Thymus (tissue), 11 donors: ENCODE measurements at regions not wholly inside any gene's neighbourhood (a gene's known extent, or its start where the extent isn't known, plus 50 kb on each side); places are given as distances from the start of the nearest gene placed in this dataset.

Experiments used
- DNase-seq, 9 donors: peaks; one replicate each; pipeline ENCODE4 v3.0.0-alpha.2; 2013; ENCODE audit warnings: low spot score in 9 of 9, low read depth in 6 of 9, missing footprints in 1 of 9
- H3K27ac ChIP-seq, 2 donors: one replicate each; pipeline ENCODE4 v1.5.1; 2013; ENCODE audit warnings: control low read depth in 1 of 2, low read depth in 1 of 2, low read length in 1 of 2, mild to moderate bottlenecking in 1 of 2, moderate library complexity in 1 of 2
- H3K27me3 ChIP-seq, 2 donors: one replicate each; pipeline ENCODE4 v1.5.1; 2013; ENCODE audit warnings: low read length in 1 of 2; ENCODE audit not compliant: control insufficient read depth in 2 of 2, insufficient read depth in 1 of 2
- H3K36me3 ChIP-seq, 2 donors: one replicate each; pipeline ENCODE4 v1.5.1; 2013; ENCODE audit warnings: low read length in 1 of 2, mild to moderate bottlenecking in 1 of 2, moderate library complexity in 1 of 2; ENCODE audit not compliant: control insufficient read depth in 2 of 2, insufficient read depth in 2 of 2
- H3K4me1 ChIP-seq, 2 donors: one replicate each; pipeline ENCODE4 v1.5.1; 2013; ENCODE audit warnings: low read length in 2 of 2; ENCODE audit not compliant: control insufficient read depth in 2 of 2, insufficient read depth in 2 of 2
- H3K4me3 ChIP-seq, 2 donors: one replicate each; pipeline ENCODE4 v1.5.1; 2013; ENCODE audit warnings: low read length in 2 of 2, control low read depth in 1 of 2, mild to moderate bottlenecking in 1 of 2
- H3K9me3 ChIP-seq, 2 donors: one replicate each; pipeline ENCODE4 v1.5.1; 2013; ENCODE audit warnings: low read length in 1 of 2, mild to moderate bottlenecking in 1 of 2; ENCODE audit not compliant: control insufficient read depth in 2 of 2, insufficient read depth in 1 of 2
- WGBS: extraction: QIAGEN DNeasy Blood & Tissue Kit; methylation state at CpG from one replicate; pipeline ENCODE4 v1.1.7; 2013; 5-methylcytosine and 5-hydroxymethylcytosine counted together
- donor health status: healthy.

GRCh38 chr18:29171892-29172755 lies 995.2 kb upstream of the CDH2 start:
- WGBS = 92% methylated on average over 5 of the region's 5 CpGs
- no peaks in the 10 kb centered on the region for H3K27me3 ChIP-seq
- no peaks in the 10 kb centered on the region for H3K36me3 ChIP-seq
- no peak for DNase-seq
- no peak overlapping the region for H3K27ac ChIP-seq
- no peaks in the 10 kb centered on the region for H3K4me1 ChIP-seq
- H3K9me3 ChIP-seq = no peaks in the 10 kb centered on the region
- H3K4me3 ChIP-seq = no peak overlapping the region

- DNase-seq = no peak
- Histone ChIP-seq H3K36me3 (no peaks in the 10 kb centered on the region), H3K4me3 (no peak overlapping the region), H3K4me1 (no peaks in the 10 kb centered on the region), H3K27ac (no peak overlapping the region), H3K9me3 (no peaks in the 10 kb centered on the region), H3K27me3 (no peaks in the 10 kb centered on the region)
These were observed 992.7 kb upstream of the CDH2 start for GRCh38 chr18:29169599-29169998.

- H3K4me3 ChIP-seq = no peak overlapping the region
- WGBS = 94% methylated on average over 3 of the region's 3 CpGs
- H3K9me3 ChIP-seq = no peaks in the 10 kb centered on the region
- no peaks in the 10 kb centered on the region for H3K27me3 ChIP-seq
- DNase-seq = no peak
- no peak overlapping the region for H3K27ac ChIP-seq
- no peaks in the 10 kb centered on the region for H3K4me1 ChIP-seq
- no peaks in the 10 kb centered on the region for H3K36me3 ChIP-seq
These were observed 988.2 kb upstream of the CDH2 start for GRCh38 chr18:29164993-29165599.

- H3K36me3 ChIP-seq = no peaks in the 10 kb centered on the region
- no peak overlapping the region for H3K27ac ChIP-seq
- H3K27me3 ChIP-seq = no peaks in the 10 kb centered on the region
- no peak overlapping the region for H3K4me3 ChIP-seq
- WGBS = 90% methylated on average over 1 of the region's 1 CpG
- DNase-seq = no peak
- no peaks in the 10 kb centered on the region for H3K9me3 ChIP-seq
- no peaks in the 10 kb centered on the region for H3K4me1 ChIP-seq
These were observed 987.2 kb upstream of the CDH2 start for GRCh38 chr18:29164020-29164706.

- no peaks in the 10 kb centered on the region for H3K9me3 ChIP-seq
- H3K27me3 ChIP-seq = no peaks in the 10 kb centered on the region
- H3K36me3 ChIP-seq = no peaks in the 10 kb centered on the region
- DNase-seq = no peak
- H3K27ac ChIP-seq = no peak overlapping the region
- H3K4me1 ChIP-seq = no peaks in the 10 kb centered on the region
- no peak overlapping the region for H3K4me3 ChIP-seq
These were observed 986.7 kb upstream of the CDH2 start for GRCh38 chr18:29163596-29163995.

GRCh38 chr18:29161429-29161828 lies 984.5 kb upstream of the CDH2 start:
- Histone ChIP-seq H3K36me3 (no peaks in the 10 kb centered on the region), H3K4me1 (no peaks in the 10 kb centered on the region), H3K4me3 (no peak overlapping the region), H3K9me3 (no peaks in the 10 kb centered on the region), H3K27me3 (no peaks in the 10 kb centered on the region), H3K27ac (no peak overlapping the region)
- no peak for DNase-seq

GRCh38 chr18:29160170-29160569 lies 983.2 kb upstream of the CDH2 start:
- 48% methylated on average over 2 of the region's 2 CpGs for WGBS
- no peaks in the 10 kb centered on the region for H3K36me3 ChIP-seq
- no peak overlapping the region for H3K27ac ChIP-seq
- H3K9me3 ChIP-seq = no peaks in the 10 kb centered on the region
- DNase-seq = no peak
- H3K4me3 ChIP-seq = no peak overlapping the region
- no peaks in the 10 kb centered on the region for H3K4me1 ChIP-seq
- no peaks in the 10 kb centered on the region for H3K27me3 ChIP-seq

- Histone ChIP-seq H3K4me1 (no peaks in the 10 kb centered on the region), H3K27ac (no peak overlapping the region), H3K4me3 (no peak overlapping the region), H3K36me3 (no peaks in the 10 kb centered on the region), H3K27me3 (no peaks in the 10 kb centered on the region), H3K9me3 (no peaks in the 10 kb centered on the region)
- WGBS = 96% methylated on average over 4 of the region's 4 CpGs
- DNase-seq = no peak
These were observed 981.0 kb upstream of the CDH2 start for GRCh38 chr18:29157905-29158304.

- Histone ChIP-seq H3K4me3 (no peak overlapping the region), H3K4me1 (no peaks in the 10 kb centered on the region), H3K27ac (no peak overlapping the region), H3K9me3 (no peaks in the 10 kb centered on the region), H3K36me3 (no peaks in the 10 kb centered on the region), H3K27me3 (no peaks in the 10 kb centered on the region)
- 93% methylated on average over 3 of the region's 3 CpGs for WGBS
- no peak for DNase-seq
These were observed 980.3 kb upstream of the CDH2 start for GRCh38 chr18:29157057-29157780.
